Neutrophil (primary cell): ENCODE measurements at regions not wholly inside any gene's neighbourhood (a gene's known extent, or its start where the extent isn't known, plus 50 kb on each side); places are given as distances from the start of the nearest gene placed in this dataset.

Experiments
- H3K27ac ChIP-seq: fragments of 200-600 bp; sonication (generic); 2 replicates; pipeline ENCODE4 v1.5.1; 2016; ENCODE audit warnings: mild to moderate bottlenecking, moderate library complexity
- H3K27me3 ChIP-seq: fragments of 200-600 bp; sonication (generic); 2 replicates; pipeline ENCODE4 v1.6.0; 2016; ENCODE audit warnings: mild to moderate bottlenecking
- H3K36me3 ChIP-seq: fragments of 200-600 bp; sonication (generic); 2 replicates; pipeline ENCODE4 v1.5.1; 2017
- H3K4me1 ChIP-seq, 2 experiments: fragments of 200-600 bp in 1 of 2; sonication (generic) in 1 of 2; 1 replicate in 1 of 2; 2 replicates in 1 of 2; pipeline versions ENCODE4 v1.5.1 to v1.6.1; 2013 to 2016; ENCODE audit warnings: low read depth in 1 of 2, low read length in 1 of 2, mild to moderate bottlenecking in 1 of 2, moderate library complexity in 1 of 2; ENCODE audit not compliant: control insufficient read depth in 1 of 2, insufficient read depth in 1 of 2
- H3K4me3 ChIP-seq, 2 experiments: fragments of 200-600 bp in 1 of 2; sonication (generic) in 1 of 2; 1 replicate in 1 of 2; 2 replicates in 1 of 2; pipeline ENCODE4 v1.5.1; 2013 to 2016; ENCODE audit warnings: low read depth in 1 of 2, low read length in 1 of 2, mild to moderate bottlenecking in 1 of 2, moderate library complexity in 1 of 2
- H3K9me3 ChIP-seq: fragments of 200-600 bp; sonication (generic); 2 replicates; pipeline ENCODE4 v1.5.1; 2016
- TF ChIP-seq, protein P1 (sequence below): fragments of 200-600 bp; sonication (generic); IDR thresholded peaks from 2 replicates; pipeline ENCODE4 v1.5.1; 2016; ENCODE audit warnings: antibody characterized with exemption

DNA sequence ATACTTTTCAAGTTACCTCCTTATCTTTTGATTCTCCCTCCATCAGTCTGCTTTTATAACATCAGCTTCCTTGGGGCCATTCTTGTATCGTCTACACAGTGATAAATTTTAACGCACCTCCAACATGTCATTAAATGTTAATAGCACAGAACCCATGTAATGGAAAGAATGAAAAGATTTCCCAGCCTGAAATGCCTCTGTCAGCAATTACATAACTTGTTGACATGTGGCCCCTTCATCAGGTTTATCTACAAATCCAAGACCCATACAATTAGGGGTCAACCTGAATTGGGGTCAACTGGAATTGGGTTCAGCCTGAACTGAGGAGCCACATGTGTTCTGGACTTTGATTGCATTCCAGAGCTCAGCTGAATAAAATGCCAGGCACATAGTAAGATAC, 148.2 kb upstream of the KLF7 start:
- H3K27me3 ChIP-seq = no peaks in the 10 kb centered on the region
- H3K4me1 ChIP-seq = peaks cover 0 to 7% of the 10 kb centered on the region in 2 experiments
- H3K36me3 ChIP-seq = no peaks in the 10 kb centered on the region
- TF ChIP-seq, protein P1, sequence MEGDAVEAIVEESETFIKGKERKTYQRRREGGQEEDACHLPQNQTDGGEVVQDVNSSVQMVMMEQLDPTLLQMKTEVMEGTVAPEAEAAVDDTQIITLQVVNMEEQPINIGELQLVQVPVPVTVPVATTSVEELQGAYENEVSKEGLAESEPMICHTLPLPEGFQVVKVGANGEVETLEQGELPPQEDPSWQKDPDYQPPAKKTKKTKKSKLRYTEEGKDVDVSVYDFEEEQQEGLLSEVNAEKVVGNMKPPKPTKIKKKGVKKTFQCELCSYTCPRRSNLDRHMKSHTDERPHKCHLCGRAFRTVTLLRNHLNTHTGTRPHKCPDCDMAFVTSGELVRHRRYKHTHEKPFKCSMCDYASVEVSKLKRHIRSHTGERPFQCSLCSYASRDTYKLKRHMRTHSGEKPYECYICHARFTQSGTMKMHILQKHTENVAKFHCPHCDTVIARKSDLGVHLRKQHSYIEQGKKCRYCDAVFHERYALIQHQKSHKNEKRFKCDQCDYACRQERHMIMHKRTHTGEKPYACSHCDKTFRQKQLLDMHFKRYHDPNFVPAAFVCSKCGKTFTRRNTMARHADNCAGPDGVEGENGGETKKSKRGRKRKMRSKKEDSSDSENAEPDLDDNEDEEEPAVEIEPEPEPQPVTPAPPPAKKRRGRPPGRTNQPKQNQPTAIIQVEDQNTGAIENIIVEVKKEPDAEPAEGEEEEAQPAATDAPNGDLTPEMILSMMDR = no peak
- H3K27ac ChIP-seq = no peak overlapping the region
- no peak overlapping the region for H3K4me3 ChIP-seq
- no peaks in the 10 kb centered on the region for H3K9me3 ChIP-seq

DNA sequence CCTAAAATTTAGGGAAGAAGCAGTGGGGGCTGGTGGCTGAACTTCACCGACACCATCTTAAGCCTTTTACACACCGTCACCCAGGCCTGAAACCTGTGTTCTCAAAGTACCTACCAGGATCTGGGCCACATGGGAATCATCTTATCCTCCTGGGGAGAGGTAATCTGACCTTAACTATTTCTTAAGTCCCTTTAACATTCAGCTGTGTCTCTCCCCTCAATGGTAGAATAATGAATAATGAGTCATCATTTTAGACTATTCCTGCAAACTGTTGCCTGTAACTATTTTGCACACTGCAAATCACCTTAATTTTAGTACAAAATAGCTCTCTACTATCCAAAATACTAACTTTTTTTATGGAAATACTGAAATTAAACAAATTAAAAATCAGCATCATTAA, 149.4 kb upstream of the KLF7 start:
- no peak overlapping the region for H3K27ac ChIP-seq
- H3K4me1 ChIP-seq = peaks cover 10 to 17% of the 10 kb centered on the region in 2 experiments
- H3K36me3 ChIP-seq = no peaks in the 10 kb centered on the region
- no peaks in the 10 kb centered on the region for H3K27me3 ChIP-seq
- H3K9me3 ChIP-seq = no peaks in the 10 kb centered on the region
- H3K4me3 ChIP-seq = no peak overlapping the region
- TF ChIP-seq, protein P1 = no peak

DNA sequence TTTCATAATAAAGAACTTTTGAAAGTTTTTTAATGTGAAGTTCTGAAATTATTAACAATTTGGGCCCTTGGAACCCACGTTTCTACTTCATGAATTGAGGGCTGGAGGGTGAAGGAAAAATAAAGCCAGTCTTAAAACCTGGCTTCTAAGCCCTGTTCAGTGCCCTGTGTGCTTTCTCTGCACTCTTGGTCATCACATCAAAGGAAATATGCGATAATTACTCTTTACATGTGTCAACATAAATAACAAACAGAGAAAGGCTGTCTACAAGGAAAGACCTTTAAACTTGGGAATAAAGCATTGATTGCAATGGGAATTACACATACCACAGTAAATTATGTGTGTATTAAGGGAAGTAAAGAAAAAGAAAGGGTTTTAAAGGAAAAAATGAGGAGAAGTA, 150.7 kb upstream of the KLF7 start:
- H3K27me3 ChIP-seq = no peaks in the 10 kb centered on the region
- H3K9me3 ChIP-seq = no peaks in the 10 kb centered on the region
- no peak overlapping the region for H3K4me3 ChIP-seq
- no peaks in the 10 kb centered on the region for H3K36me3 ChIP-seq
- TF ChIP-seq, protein P1 = no peak
- no peak overlapping the region for H3K27ac ChIP-seq
- H3K4me1 ChIP-seq = peaks cover 24 to 27% of the 10 kb centered on the region in 2 experiments

DNA sequence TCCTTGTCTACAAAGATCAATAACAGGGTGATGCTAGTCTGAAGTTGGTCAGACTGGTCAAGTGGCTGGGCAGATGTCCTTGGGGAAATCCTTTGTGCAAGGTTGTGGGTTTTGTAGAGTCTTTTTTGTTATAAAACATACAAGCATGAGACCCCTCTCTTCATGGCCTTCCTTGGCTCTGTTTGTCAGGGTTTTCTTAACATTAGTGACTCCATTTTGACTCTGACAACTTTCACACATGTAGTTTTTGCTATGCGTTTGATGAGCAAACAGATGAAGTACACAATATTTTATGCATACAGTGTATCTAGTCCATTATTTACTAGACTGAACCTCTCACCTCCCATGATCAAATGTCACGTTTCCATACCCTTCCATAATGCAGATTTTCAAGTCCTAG, 151.2 kb upstream of the KLF7 start:
- H3K27me3 ChIP-seq = no peaks in the 10 kb centered on the region

DNA sequence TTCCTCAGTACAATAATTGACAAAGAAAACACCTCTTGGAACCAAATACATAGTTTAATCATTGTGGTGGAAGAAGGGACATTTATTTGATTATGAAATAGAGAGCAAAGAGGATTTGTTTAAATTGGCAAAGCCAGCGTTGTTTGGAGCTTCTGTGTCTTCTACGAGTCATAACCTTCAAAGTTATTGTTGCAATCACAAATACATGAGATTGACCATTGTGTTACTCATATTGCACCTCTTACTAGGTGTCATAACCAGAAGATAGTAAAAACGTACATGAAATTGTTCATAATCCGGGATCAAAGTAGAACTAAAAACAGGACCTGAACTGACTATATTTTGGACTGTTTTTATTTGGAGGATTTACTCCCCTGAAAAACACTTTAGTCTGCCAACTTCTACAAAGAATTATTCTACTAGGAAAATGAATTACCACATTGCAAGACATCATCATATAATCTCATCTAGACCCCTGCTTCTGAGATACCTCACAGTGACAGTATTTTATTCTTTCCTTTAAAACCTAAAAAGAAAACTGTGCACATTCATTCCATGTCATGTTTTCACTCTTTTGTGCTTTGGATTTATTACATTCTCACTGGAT, 151.7 kb upstream of the KLF7 start:
- H3K36me3 ChIP-seq = no peaks in the 10 kb centered on the region
- H3K4me3 ChIP-seq = no peak overlapping the region
- TF ChIP-seq, protein P1 = no peak
- H3K4me1 ChIP-seq = peaks cover 31 to 34% of the 10 kb centered on the region in 2 experiments
- no peak overlapping the region for H3K27ac ChIP-seq
- H3K27me3 ChIP-seq = no peaks in the 10 kb centered on the region
- no peaks in the 10 kb centered on the region for H3K9me3 ChIP-seq

More for the DNA sequence above, 151.2 kb upstream of the KLF7 start:
- Histone ChIP-seq H3K9me3 (no peaks in the 10 kb centered on the region), H3K4me1 (peaks cover 27 to 28% of the 10 kb centered on the region in 2 experiments), H3K4me3 (no peak overlapping the region), H3K36me3 (no peaks in the 10 kb centered on the region), H3K27ac (no peak overlapping the region)
- TF ChIP-seq, protein P1 = no peak
